DMS79 (cell line): ENCODE measurements at regions not wholly inside any gene's neighbourhood (a gene's known extent, or its start where the extent isn't known, plus 50 kb on each side); places are given as distances from the start of the nearest gene placed in this dataset.

Experiments used
- DNase-seq: peaks from one replicate; lab custom pipeline; 2025; lab: John Stamatoyannopoulos, UW

- DNase-seq, result no peak
These were observed 299.9 kb upstream of the SFRP2 start for GRCh38 chr4:154088741-154089140.

GRCh38 chr4:154086247-154086646 lies 297.4 kb upstream of the SFRP2 start:
- no peak for DNase-seq

GRCh38 chr4:154084864-154085263 lies 296.0 kb upstream of the SFRP2 start:
- DNase-seq, result no peak

GRCh38 chr4:154082760-154083535 lies 294.1 kb upstream of the SFRP2 start:
- no peak for DNase-seq

- DNase-seq, result no peak
These were observed 292.5 kb upstream of the SFRP2 start for GRCh38 chr4:154081391-154081790.

GRCh38 chr4:154078504-154079350 lies 289.8 kb upstream of the SFRP2 start:
- no peak for DNase-seq

GRCh38 chr4:154076921-154077320 lies 288.0 kb upstream of the SFRP2 start:
- no peak for DNase-seq

- no peak for DNase-seq
These were observed 284.4 kb upstream of the SFRP2 start for GRCh38 chr4:154073107-154073822.

- no peak for DNase-seq
These were observed 278.9 kb upstream of the SFRP2 start for GRCh38 chr4:154067786-154068185.

- no peak for DNase-seq
These were observed 276.5 kb upstream of the SFRP2 start for GRCh38 chr4:154065368-154065767.

GRCh38 chr4:154064244-154064643 lies 275.4 kb upstream of the SFRP2 start:
- no peak for DNase-seq

GRCh38 chr4:154049457-154050181 lies 260.7 kb upstream of the SFRP2 start:
- DNase-seq, result no peak

GRCh38 chr4:154047733-154048132 lies 258.9 kb upstream of the SFRP2 start:
- no peak for DNase-seq

GRCh38 chr4:154044742-154045485 lies 256.0 kb upstream of the SFRP2 start:
- no peak for DNase-seq

- no peak for DNase-seq
These were observed 255.2 kb upstream of the SFRP2 start for GRCh38 chr4:154044108-154044531.

- DNase-seq, result no peak
These were observed 252.8 kb upstream of the SFRP2 start for GRCh38 chr4:154041640-154042039.

GRCh38 chr4:154039435-154040343 lies 250.8 kb upstream of the SFRP2 start:
- no peak for DNase-seq

GRCh38 chr4:154036856-154037255 lies 248.0 kb upstream of the SFRP2 start:
- DNase-seq, result no peak

- no peak for DNase-seq
These were observed 246.5 kb upstream of the SFRP2 start for GRCh38 chr4:154035341-154035740.

GRCh38 chr4:154033921-154034320 lies 245.0 kb upstream of the SFRP2 start:
- no peak for DNase-seq
